GM19025 (cell line): ENCODE measurements at regions not wholly inside any gene's neighbourhood (a gene's known extent, or its start where the extent isn't known, plus 50 kb on each side); places are given as distances from the start of the nearest gene placed in this dataset.

Experiments
- ATAC-seq: cut with Tn5 transposase; IDR thresholded peaks from one replicate; pipeline ENCODE4 v1.9.1; 2021; ENCODE audit warnings: mild to moderate bottlenecking, low read depth, moderate library complexity; ENCODE audit not compliant: unreplicated experiment

GRCh38 chr12:82529101-82529500, 157.6 kb upstream of the TMTC2 start:
- no peak for ATAC-seq

GRCh38 chr12:82529954-82530353, 156.8 kb upstream of the TMTC2 start:
- no peak for ATAC-seq

DNA sequence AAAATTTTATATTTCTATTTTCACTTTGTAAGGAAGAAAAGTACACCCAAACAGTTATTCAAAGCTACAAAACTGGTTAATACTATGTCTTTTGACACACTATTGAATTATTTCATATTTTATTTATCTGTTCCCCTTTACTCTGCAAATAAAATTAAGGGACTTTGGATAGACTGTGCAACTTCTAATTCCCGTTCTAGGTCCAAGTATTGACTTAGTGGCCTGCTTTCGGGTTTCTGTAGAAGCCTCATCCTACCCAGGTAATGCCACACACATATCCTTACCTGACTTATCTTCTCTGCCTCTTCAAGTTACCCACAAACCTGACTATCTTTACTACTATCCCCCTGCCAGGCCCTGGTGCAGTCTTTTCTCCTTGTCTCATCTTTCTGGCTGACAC, 156.3 kb upstream of the TMTC2 start:
- no peak for ATAC-seq

- ATAC-seq, result no peak
These were observed 153.4 kb upstream of the TMTC2 start for GRCh38 chr12:82533341-82533740.

DNA sequence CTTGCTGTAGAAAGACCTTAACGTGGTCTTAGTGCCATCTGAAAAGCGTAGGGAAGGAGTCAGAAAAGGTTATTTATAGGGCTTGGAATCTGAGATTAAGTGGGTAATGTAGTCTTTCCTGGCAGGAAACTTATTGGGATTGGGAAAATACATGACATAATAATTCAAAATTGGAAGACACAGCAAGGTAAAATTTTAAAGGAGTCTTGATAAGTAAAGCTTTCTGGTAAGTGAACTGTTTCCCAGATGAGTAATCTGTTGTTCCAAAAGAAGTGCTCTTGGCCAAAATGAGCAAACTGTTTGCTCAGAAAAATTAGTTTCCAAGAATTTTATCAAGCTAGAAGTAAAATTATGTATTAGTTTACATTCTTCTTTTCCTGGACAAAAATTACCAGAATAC, 149.3 kb upstream of the TMTC2 start:
- no peak for ATAC-seq

GRCh38 chr12:82554529-82554928, 132.2 kb upstream of the TMTC2 start:
- ATAC-seq, result peak; percentile 78

- ATAC-seq, result no peak
These were observed 131.0 kb upstream of the TMTC2 start for GRCh38 chr12:82555699-82556098.

GRCh38 chr12:82565966-82566365, 120.7 kb upstream of the TMTC2 start:
- no peak for ATAC-seq

GRCh38 chr12:82567688-82568087, 119.0 kb upstream of the TMTC2 start:
- no peak for ATAC-seq

DNA sequence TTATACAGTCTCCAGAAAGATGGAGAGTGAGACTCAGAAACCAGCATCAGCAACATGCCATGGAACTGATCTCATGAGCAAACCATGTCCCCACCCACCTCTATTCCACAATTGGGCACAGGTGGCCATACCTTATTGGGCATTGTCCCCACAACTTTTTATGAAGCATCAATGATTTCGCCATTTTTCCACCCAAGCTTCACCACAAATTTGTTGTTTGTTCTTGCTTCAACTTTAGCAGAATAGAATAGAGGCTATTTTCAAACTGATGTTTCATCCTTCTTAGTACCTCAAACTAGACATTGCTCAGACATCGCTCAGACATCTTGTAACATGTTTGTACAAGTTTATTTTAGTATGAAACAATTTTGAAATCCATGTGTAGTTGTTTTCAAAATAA, 112.5 kb upstream of the TMTC2 start:
- ATAC-seq, result no peak

DNA sequence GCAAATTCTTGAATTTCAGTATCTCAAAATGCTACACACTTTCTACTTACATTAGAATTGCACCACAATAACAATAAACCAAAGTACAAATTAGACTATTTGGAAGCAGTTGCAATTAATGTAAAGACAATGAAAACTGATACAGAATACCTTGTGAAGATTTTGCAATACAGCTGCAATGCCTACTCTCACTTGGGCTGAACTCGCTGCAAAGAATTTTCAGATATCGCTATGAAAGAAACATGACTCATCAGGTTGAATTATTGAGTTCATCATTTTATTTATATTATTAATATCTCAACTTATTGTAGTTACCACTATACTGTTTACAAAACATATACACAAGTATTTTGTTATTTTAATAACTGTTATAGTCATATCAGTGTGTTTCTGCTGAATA, 108.0 kb upstream of the TMTC2 start:
- no peak for ATAC-seq

GRCh38 chr12:82583756-82584155, 103.0 kb upstream of the TMTC2 start:
- no peak for ATAC-seq

GRCh38 chr12:82593143-82593542, 93.6 kb upstream of the TMTC2 start:
- ATAC-seq, result peak; percentile 25

GRCh38 chr12:82593901-82594396, 92.8 kb upstream of the TMTC2 start:
- ATAC-seq, result peak; percentile 91

DNA sequence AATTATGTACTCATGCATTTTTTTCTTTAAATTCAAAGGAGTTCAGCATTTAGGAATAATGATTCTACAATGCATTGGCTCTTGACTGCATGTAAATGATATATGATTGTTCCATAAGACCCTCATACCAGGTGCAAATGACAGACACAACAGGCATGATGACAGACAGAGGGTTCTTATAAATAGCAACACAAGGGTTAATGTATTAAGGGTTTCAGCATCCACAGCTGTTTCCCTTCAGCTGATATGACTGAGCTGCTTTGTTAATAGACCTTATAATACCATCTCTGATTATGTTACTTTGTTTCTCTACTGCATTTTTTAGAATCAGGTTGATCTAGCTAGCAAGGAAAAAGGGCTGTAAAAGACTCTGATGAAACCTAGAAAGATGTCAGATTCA, 90.8 kb upstream of the TMTC2 start:
- no peak for ATAC-seq

DNA sequence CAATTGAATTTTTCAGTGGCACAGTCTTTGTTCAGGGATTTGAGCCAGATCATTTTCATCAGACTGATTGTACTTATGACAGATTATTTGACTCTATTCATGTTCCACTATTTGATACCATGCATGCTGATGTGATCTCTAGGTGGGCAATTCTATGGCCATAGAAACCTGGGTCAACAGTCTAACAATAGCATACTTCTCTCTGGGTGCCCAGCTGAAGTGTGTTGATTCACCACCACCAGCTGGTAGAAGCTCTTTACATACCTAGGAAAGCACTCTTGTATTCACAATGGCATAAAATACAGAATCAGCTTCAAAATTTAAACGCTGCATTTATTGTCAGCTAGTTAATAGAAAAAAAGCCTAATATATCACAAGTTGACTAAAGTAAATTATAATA, 90.2 kb upstream of the TMTC2 start:
- ATAC-seq, result no peak

GRCh38 chr12:82600379-82600778, 86.3 kb upstream of the TMTC2 start:
- ATAC-seq, result no peak

DNA sequence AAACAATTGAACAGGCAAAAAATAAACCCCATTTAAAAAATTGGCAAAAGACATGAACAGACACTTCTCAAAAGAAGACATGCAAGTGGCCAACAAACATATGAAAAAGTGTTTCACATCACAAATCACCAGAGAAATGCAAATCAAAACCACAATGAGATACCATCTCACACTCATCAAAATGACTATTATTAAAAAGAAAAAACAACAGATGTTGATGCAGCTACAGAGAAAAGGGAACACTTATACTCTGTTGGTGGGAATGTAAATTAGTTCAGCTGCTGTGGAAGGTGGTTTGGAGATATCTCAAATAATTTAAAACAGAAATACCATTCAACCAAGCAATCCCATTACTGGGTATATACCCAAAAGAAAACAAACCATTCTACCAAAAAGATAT, 83.1 kb upstream of the TMTC2 start:
- ATAC-seq, result peak; percentile 62

DNA sequence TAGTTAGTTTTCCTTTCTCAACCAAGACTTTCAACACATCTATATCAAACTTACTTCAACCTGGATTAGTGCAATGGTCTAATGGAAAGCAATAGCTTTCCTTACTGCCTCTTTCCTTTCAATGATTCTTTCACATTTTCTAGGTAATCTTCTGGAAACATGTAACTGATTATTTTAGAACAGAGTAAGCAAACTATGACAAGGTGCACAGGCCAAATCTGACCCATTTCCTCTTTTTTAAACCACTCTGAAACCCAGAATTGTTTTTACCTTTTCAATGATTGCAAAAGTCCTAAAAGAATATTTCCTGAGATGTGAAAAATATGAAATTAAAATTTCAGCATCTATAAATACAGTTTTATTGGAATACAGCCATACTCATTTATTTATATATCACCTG, 81.6 kb upstream of the TMTC2 start:
- no peak for ATAC-seq

DNA sequence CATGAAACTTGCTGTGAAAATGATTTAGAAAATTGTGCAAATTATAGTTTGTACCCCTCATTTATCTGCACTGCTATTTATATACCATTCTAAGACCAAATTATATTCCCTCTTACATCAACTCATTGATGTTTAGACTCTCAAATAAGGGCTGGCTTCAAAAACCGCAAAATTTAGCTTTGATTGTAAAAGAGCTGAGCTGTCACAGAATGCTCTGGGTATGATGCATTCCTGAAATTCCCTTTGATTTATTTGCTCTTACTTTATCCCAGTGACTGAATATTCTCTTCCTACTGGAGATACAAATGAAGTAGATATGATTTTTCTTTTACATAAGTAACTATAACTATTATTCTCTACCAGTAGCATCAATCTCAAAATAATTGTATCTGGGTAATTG, 78.0 kb upstream of the TMTC2 start:
- no peak for ATAC-seq

DNA sequence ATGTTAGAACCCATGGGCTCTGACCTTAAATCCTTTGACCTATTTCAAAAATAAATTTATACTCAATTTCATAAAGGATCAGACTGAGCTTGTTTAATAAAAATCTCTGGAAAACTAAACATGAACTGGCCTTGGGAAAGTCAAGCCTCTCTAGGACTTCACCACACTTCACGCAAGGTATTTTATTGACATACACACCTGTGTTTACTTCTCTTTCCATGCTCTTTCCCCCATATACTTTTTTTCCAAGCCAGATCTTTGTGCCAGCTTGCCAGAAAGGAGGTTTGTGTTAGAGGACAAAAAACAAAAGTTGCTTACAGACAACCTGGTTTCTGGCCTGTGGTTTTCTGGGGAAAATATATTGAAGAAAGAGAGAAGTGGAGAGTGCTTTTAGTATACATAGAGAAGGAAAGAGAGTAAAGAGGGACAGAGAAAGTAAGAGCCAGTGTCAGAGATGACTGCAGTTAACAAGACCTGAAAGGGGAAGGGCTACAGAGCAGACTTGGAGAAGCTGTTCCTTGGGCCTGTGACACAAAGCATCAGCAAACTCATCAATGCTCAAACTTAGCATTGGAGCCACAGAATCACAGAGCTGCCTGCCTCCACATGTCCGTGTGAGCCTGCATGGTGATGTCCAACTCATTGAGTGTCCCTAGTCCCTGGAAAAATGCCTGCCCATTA, 77.3 kb upstream of the TMTC2 start:
- ATAC-seq, result no peak

- ATAC-seq, result no peak
These were observed 67.1 kb upstream of the TMTC2 start for GRCh38 chr12:82619644-82620043.

DNA sequence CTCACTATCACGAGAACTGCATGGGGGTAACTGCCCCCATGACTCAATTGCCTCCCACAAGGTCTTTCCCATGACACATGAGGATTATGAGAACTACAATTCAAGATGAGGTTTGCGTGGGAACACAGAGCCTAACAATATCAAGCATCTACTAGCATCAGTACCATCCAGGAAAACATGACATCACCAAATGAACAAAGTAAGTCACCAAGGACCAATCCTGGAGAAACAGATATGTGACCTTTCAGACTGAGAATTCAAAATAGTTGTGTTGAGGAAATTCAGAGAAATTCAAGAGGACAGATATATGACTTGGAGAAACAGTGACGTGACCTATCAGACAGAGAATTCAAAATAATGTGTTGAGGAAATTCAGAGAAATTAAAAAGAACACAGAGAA, 65.8 kb upstream of the TMTC2 start:
- ATAC-seq, result no peak
